ENCODE measurements at regions not wholly inside any gene's neighbourhood (a gene's known extent, or its start where the extent isn't known, plus 50 kb on each side); places are given as distances from the start of the nearest gene placed in this dataset.

DNA sequence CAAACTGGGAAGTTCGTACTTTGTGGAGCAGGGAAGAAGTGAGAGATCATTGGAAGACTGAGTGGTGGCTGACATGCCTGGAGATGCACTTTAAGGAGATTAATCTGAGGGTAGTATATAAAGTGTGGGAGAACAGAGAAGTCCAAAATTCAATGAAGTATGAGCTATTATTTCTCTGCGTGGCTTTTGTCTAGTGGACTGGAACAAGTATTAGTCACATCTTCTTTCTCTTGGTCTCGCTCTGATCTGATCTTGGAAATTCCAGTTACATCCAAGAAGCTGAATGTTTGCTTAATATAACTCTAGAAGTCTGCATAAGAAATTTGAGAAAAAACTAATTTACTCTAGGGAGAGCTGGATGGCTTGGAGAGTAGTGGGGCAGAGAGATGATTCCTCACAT is 64.8 kb upstream of the NR0B1 start:
- TF ChIP-seq POLR2A (IDR thresholded peaks at IDR 0.05) = no peak
- TF ChIP-seq, protein P1, sequence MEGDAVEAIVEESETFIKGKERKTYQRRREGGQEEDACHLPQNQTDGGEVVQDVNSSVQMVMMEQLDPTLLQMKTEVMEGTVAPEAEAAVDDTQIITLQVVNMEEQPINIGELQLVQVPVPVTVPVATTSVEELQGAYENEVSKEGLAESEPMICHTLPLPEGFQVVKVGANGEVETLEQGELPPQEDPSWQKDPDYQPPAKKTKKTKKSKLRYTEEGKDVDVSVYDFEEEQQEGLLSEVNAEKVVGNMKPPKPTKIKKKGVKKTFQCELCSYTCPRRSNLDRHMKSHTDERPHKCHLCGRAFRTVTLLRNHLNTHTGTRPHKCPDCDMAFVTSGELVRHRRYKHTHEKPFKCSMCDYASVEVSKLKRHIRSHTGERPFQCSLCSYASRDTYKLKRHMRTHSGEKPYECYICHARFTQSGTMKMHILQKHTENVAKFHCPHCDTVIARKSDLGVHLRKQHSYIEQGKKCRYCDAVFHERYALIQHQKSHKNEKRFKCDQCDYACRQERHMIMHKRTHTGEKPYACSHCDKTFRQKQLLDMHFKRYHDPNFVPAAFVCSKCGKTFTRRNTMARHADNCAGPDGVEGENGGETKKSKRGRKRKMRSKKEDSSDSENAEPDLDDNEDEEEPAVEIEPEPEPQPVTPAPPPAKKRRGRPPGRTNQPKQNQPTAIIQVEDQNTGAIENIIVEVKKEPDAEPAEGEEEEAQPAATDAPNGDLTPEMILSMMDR (IDR thresholded peaks at IDR 0.05) = no peak
